GM19023 (cell line): ENCODE measurements at regions not wholly inside any gene's neighbourhood (a gene's known extent, or its start where the extent isn't known, plus 50 kb on each side); places are given as distances from the start of the nearest gene placed in this dataset.

Experiments
- ATAC-seq: cut with Tn5 transposase; IDR thresholded peaks from one replicate; pipeline ENCODE4 v1.9.1; 2021; ENCODE audit warnings: mild to moderate bottlenecking, moderate library complexity; ENCODE audit not compliant: unreplicated experiment

DNA sequence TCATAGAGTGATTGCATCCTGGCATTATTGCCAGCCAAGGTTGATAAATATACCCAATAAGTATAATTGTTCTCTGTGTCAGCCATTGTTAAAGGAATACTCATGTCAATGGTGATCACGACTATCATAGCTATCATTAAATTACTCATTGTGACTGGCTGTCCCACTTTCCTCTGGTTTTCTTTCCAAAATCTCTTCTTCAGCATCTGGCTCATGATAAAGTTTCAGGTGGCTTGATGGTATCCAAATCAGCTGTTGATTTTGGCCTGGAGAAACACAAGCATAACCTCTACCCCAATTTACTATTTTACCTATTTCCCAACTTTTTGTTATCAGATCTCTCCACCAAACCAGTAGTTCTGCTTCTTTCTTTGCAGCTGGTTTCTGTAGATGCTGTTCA is 67.1 kb upstream of the SPIN2A start:
- no peak for ATAC-seq

DNA sequence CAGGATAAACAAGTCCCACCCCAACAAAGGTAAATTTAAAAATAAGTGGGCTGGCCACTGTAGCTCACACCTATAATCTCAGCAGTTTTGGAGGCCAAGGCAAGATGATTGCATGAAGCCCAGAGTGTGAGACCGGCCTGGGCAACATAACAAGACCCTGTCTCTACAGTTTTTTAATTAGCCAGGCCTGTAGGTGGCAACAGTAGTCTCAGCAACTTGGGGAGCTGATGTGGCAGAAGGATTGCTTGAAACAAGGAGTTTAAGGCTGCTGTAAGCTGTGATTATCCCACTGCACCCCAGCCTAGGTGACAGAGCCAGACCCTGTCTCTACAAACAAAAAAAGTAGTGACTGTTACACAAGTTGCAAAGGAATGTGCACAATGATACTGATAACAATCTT is 74.6 kb upstream of the FAAH2 start:
- ATAC-seq, result no peak

- ATAC-seq, result no peak
Measured at GRCh38 chrX:57227691-57228090, 58.8 kb upstream of the FAAH2 start.

DNA sequence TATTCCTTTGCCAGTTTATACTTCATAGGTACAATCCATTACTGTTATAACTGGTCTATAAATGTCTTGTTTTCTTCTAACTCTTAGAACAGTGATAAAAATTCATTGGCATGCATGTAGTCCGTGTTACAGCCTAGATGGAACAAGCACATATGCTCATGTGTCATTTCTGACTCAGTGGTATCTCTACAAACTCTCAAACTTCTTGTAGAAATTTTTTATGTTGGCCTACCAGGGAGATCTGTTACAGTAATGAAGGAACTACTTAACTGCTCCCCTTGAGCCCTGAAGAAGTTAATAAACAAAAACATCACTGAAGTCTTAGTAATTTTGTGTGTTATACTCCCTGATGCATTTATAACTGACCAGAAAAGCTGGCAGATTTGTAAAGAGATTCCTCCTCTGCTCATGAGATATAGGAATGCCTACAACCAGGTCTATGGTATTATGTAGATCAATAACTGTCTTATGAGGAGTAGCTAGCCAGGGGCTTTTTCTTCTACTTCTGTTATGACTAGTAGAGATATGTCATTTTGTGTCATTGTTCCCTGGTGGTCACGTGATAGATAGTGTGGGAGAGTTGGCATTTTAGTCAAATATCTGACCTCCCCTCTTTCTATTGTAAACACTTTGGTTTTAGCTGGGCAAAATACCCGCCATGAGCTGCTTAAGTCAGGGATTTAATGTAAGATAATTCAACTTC is 53.7 kb upstream of the FAAH2 start:
- ATAC-seq, result peak; percentile 79
